HepG2 (cell line): ENCODE measurements at regions not wholly inside any gene's neighbourhood (a gene's known extent, or its start where the extent isn't known, plus 50 kb on each side); places are given as distances from the start of the nearest gene placed in this dataset.

Experiments used
- ATAC-seq: fragments of 200-7000 bp; cut with Tn5 transposase; 3 replicates; pipeline ENCODE4 v1.9.1; 2020; ENCODE audit warnings: mild to moderate bottlenecking, moderate library complexity
- BruUV-seq: library from RNA; stranded (reverse); fragments of 400-500 nt; replicated peaks from 2 replicates; lab custom pipeline; 2021; lab: Mats Ljungman, UMichigan
- CTCF ChIA-PET: fragments of 300-600 bp; formaldehyde crosslinking; extraction: SDS; loops from one replicate; lab custom pipeline; 2021; ENCODE audit warnings: low total read pairs, inconsistent platforms, low intra/inter-chr PET ratio; lab: Yijun Ruan, JAX
- POLR2A ChIA-PET: fragments of 350-600 bp; sonication (Branson Sonifier 250); formaldehyde crosslinking; loops from one replicate; lab custom pipeline; 2020; ENCODE audit warnings: antibody characterized with exemption, inconsistent platforms; lab: Yijun Ruan, JAX
- DNase-seq: peaks from one replicate; pipeline ENCODE4 v3.0.0-alpha.2; 2015; ENCODE audit warnings: low spot score
- FAIRE-seq: peaks from 3 replicates; lab custom pipeline; 2011; peaks lifted over from hg19 to GRCh38; lab: Jason Lieb, UNC
- H2AFZ ChIP-seq: one replicate; pipeline ENCODE4 v1.6.1; 2011; ENCODE audit warnings: low read length, inconsistent platforms
- H3K27ac ChIP-seq: fragments of 300-600 bp; 3 replicates; pipeline ENCODE4 v1.8.0; 2011; ENCODE audit warnings: mixed run types, mild to moderate bottlenecking, mixed read lengths, low read length, inconsistent platforms; ENCODE audit not compliant: insufficient read depth; ENCODE audit errors: extremely low read length
- H3K27me3 ChIP-seq, 2 experiments: fragments of 200-600 bp in 1 of 2; 2 replicates in 1 of 2; 3 replicates in 1 of 2; pipeline versions ENCODE4 v1.6.0 to v1.8.0; 2011; ENCODE audit warnings: low read length in 2 of 2, mild to moderate bottlenecking in 2 of 2, moderate library complexity in 2 of 2, inconsistent platforms in 1 of 2; ENCODE audit not compliant: insufficient read depth in 2 of 2, control insufficient read depth in 1 of 2
- H3K36me3 ChIP-seq, 2 experiments: fragments of 200-600 bp in 1 of 2; replicated peaks in 1 of 2; 2 replicates in 1 of 2; 3 replicates in 1 of 2; pipeline versions ENCODE4 v1.5.1 to v1.8.0; 2011; ENCODE audit warnings: low read length in 2 of 2, inconsistent platforms in 1 of 2; ENCODE audit not compliant: insufficient read depth in 2 of 2, control insufficient read depth in 1 of 2
- H3K4me1 ChIP-seq: 2 replicates; pipeline ENCODE4 v1.5.1; 2012; ENCODE audit warnings: low read length, inconsistent platforms; ENCODE audit not compliant: insufficient read depth
- H3K4me2 ChIP-seq: 2 replicates; pipeline ENCODE4 v1.6.0; 2011; ENCODE audit warnings: low read depth, low read length, inconsistent platforms
- H3K4me3 ChIP-seq, 3 experiments: fragments of 200-600 bp in 1 of 3; sonication (generic), shearing (Covaris generic) in 1 of 3; replicated peaks in 1 of 3; 2 replicates each; pipeline ENCODE4 v1.5.1; 2011 to 2016; ENCODE audit warnings: low read length in 3 of 3, inconsistent platforms in 2 of 3, low read depth in 2 of 3, mild to moderate bottlenecking in 2 of 3, control low read depth in 1 of 3, mixed read lengths in 1 of 3; ENCODE audit not compliant: insufficient read depth in 1 of 3
- H3K79me2 ChIP-seq: one replicate; pipeline ENCODE4 v1.6.1; 2011; ENCODE audit warnings: low read length, inconsistent platforms; ENCODE audit not compliant: insufficient read depth
- H3K9ac ChIP-seq: 2 replicates; pipeline ENCODE4 v1.6.0; 2011; ENCODE audit warnings: mild to moderate bottlenecking, low read depth, low read length, inconsistent platforms; ENCODE audit not compliant: insufficient read depth
- H3K9me3 ChIP-seq: 2 replicates; pipeline ENCODE4 v1.5.1; 2012; ENCODE audit warnings: mild to moderate bottlenecking, low read length
- H4K20me1 ChIP-seq: 2 replicates; pipeline ENCODE4 v1.6.0; 2011; ENCODE audit warnings: inconsistent platforms, mild to moderate bottlenecking, low read length, moderate library complexity; ENCODE audit not compliant: insufficient read depth
- FOSL2 ChIP-seq: sonication (generic); formaldehyde crosslinking; IDR thresholded peaks from 2 replicates; pipeline ENCODE4 v1.4.0; 2020; ENCODE audit warnings: missing genetic modification reagents
- MZF1 ChIP-seq: sonication (generic); formaldehyde crosslinking; IDR thresholded peaks from 2 replicates; pipeline ENCODE4 v1.8.1; 2023; ENCODE audit warnings: mild to moderate bottlenecking, missing genetic modification reagents, borderline replicate concordance
- ZNF160 ChIP-seq: sonication (generic); formaldehyde crosslinking; IDR thresholded peaks from 2 replicates; pipeline ENCODE4 v1.8.0; 2022; ENCODE audit warnings: mild to moderate bottlenecking, inconsistent platforms, missing genetic modification reagents
- ZNF382 ChIP-seq: sonication (generic); formaldehyde crosslinking; IDR thresholded peaks from 2 replicates; pipeline ENCODE4 v1.5.0; 2020; ENCODE audit warnings: missing genetic modification reagents, mild to moderate bottlenecking, borderline replicate concordance
- ZNF446 ChIP-seq: sonication (generic); formaldehyde crosslinking; IDR thresholded peaks from 2 replicates; pipeline ENCODE4 v1.5.0; 2020; ENCODE audit warnings: mild to moderate bottlenecking, missing genetic modification reagents
- WGBS: methylation state at CpG from one replicate; pipeline ENCODE4 v1.1.6; 2017; ENCODE audit warnings: low lambda C conversion rate; 5-methylcytosine and 5-hydroxymethylcytosine counted together
- in situ Hi-C: cut with HindIII; loops from 2 replicates; pipeline ENCODE4 v1.10.0; 2017; ENCODE audit warnings: low pct_unique_long_range_greater_than_20kb; ENCODE audit not compliant: extremely low pct_ligation_motif_present
- intact Hi-C: fragments of 100-400 bp; cut with micrococcal nuclease; formaldehyde crosslinking; loops from one replicate; pipeline ENCODE4 v1.10.0; 2022; ENCODE audit not compliant: unreplicated experiment

GRCh38 chr1:189627427-189627826, 850.2 kb downstream of the BRINP3 start:
- no peak overlapping the region for H3K27ac ChIP-seq
- H4K20me1 ChIP-seq = no peaks in the 10 kb centered on the region
- intact Hi-C loops = no loop called here
- H3K9me3 ChIP-seq = no peaks in the 10 kb centered on the region
- in situ Hi-C loops = no loop called here
- H3K27me3 ChIP-seq = no peaks in the 10 kb centered on the region
- H3K36me3 ChIP-seq = no peaks in the 10 kb centered on the region
- no peaks in the 10 kb centered on the region for H3K4me1 ChIP-seq
- no peak overlapping the region for H3K9ac ChIP-seq
- no peak overlapping the region for H3K4me3 ChIP-seq
- H3K79me2 ChIP-seq = no peaks in the 10 kb centered on the region
- BruUV-seq = no TSS peak
- no peak overlapping the region for H2AFZ ChIP-seq
- TF ChIP-seq ZNF382 (CRISPR knock-in tag) (no peak), ZNF160 (no peak), FOSL2 (CRISPR knock-in tag) (no peak), MZF1 (CRISPR knock-in tag) (no peak)
- H3K4me2 ChIP-seq = no peak overlapping the region
- DNase-seq (no peak), FAIRE-seq (no peak), ATAC-seq (no peak)
- CTCF ChIA-PET = no interaction called here
- 0% methylated on average over 2 of the region's 2 CpGs for WGBS
- POLR2A ChIA-PET = no interaction called here

GRCh38 chr1:189628857-189629256, 848.8 kb downstream of the BRINP3 start:
- H3K27ac ChIP-seq = no peak overlapping the region
- H3K27me3 ChIP-seq = no peaks in the 10 kb centered on the region
- no peak overlapping the region for H3K4me3 ChIP-seq
- no peaks in the 10 kb centered on the region for H3K36me3 ChIP-seq
- intact Hi-C loops (no loop called here), in situ Hi-C loops (no loop called here)
- no peaks in the 10 kb centered on the region for H3K9me3 ChIP-seq
- TF ChIP-seq ZNF446 = no peak
- TF ChIP-seq, all 625 proteins: peak for 0
- Histone ChIP-seq H4K20me1 (no peaks in the 10 kb centered on the region), H3K9ac (no peak overlapping the region), H2AFZ (no peak overlapping the region), H3K4me1 (no peaks in the 10 kb centered on the region), H3K79me2 (no peaks in the 10 kb centered on the region), H3K4me2 (no peak overlapping the region)
- ChIA-PET POLR2A (no interaction called here), CTCF (no interaction called here)
- BruUV-seq = no TSS peak
- ATAC-seq (no peak), DNase-seq (no peak), FAIRE-seq (no peak)
- 0% methylated on average over 3 of the region's 3 CpGs for WGBS
